Mucosa of descending colon (tissue), 3 donors: ENCODE measurements at regions not wholly inside any gene's neighbourhood (a gene's known extent, or its start where the extent isn't known, plus 50 kb on each side); places are given as distances from the start of the nearest gene placed in this dataset.

ENCODE experiments used
- ATAC-seq: fragments of 200-7000 bp; cut with Tn5 transposase; one replicate; pipeline ENCODE4 v1.9.1; 2020; ENCODE audit warnings: mild to moderate bottlenecking, moderate library complexity
- DNase-seq, 3 donors: peaks; one replicate each; pipeline ENCODE4 v3.0.0-alpha.2; 2020
- H3K36me3 ChIP-seq: fragments of 200-600 bp; one replicate; pipeline ENCODE4 v1.8.0; 2021; ENCODE audit warnings: low read depth, mild to moderate bottlenecking
- H3K4me1 ChIP-seq: fragments of 200-600 bp; one replicate; pipeline ENCODE4 v1.8.0; 2021; ENCODE audit warnings: low read depth, mild to moderate bottlenecking
- H3K4me3 ChIP-seq: fragments of 200-600 bp; one replicate; pipeline ENCODE4 v1.8.0; 2021; ENCODE audit warnings: mild to moderate bottlenecking
- H3K9me3 ChIP-seq: fragments of 200-600 bp; one replicate; pipeline ENCODE4 v1.8.0; 2021; ENCODE audit warnings: mild to moderate bottlenecking
- intact Hi-C, 2 donors: fragments of 100-400 bp; cut with DNase I in 1 of 2; cut with micrococcal nuclease in 1 of 2; formaldehyde crosslinking; loops; one replicate each; pipeline versions ENCODE4 v1.11.0 to v1.11.1; 2022; cut with DNase I, micrococcal nuclease
- TF ChIP-seq, protein P1 (sequence below): fragments of 200-600 bp; IDR thresholded peaks from one replicate; pipeline ENCODE4 v1.8.0; 2022; ENCODE audit warnings: antibody characterized with exemption, mild to moderate bottlenecking
- donor health status: DM: no; HTN: no; CAD: no; lungs with moderate emphysema.
- donor health status: DM: no; HTN: no; CAD: no.
- donor health status: DM: no; HTN: yes; CAD: no.

- H3K9me3 ChIP-seq, result no peaks in the 10 kb centered on the region
- H3K36me3 ChIP-seq, result no peaks in the 10 kb centered on the region
These were observed 162.6 kb upstream of the CDH13 start for GRCh38 chr16:82464187-82464586.

GRCh38 chr16:82460766-82461165, 166.0 kb upstream of the CDH13 start:
- no peaks in the 10 kb centered on the region for H3K9me3 ChIP-seq

More at GRCh38 chr16:82464187-82464586, 162.6 kb upstream of the CDH13 start:
- Histone ChIP-seq H3K4me3 (no peak overlapping the region), H3K4me1 (no peaks in the 10 kb centered on the region)
- ATAC-seq, result no peak
- no peak for DNase-seq
- intact Hi-C loops, result no loop called here
- TF ChIP-seq, protein P1, sequence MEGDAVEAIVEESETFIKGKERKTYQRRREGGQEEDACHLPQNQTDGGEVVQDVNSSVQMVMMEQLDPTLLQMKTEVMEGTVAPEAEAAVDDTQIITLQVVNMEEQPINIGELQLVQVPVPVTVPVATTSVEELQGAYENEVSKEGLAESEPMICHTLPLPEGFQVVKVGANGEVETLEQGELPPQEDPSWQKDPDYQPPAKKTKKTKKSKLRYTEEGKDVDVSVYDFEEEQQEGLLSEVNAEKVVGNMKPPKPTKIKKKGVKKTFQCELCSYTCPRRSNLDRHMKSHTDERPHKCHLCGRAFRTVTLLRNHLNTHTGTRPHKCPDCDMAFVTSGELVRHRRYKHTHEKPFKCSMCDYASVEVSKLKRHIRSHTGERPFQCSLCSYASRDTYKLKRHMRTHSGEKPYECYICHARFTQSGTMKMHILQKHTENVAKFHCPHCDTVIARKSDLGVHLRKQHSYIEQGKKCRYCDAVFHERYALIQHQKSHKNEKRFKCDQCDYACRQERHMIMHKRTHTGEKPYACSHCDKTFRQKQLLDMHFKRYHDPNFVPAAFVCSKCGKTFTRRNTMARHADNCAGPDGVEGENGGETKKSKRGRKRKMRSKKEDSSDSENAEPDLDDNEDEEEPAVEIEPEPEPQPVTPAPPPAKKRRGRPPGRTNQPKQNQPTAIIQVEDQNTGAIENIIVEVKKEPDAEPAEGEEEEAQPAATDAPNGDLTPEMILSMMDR, result no peak

DNA sequence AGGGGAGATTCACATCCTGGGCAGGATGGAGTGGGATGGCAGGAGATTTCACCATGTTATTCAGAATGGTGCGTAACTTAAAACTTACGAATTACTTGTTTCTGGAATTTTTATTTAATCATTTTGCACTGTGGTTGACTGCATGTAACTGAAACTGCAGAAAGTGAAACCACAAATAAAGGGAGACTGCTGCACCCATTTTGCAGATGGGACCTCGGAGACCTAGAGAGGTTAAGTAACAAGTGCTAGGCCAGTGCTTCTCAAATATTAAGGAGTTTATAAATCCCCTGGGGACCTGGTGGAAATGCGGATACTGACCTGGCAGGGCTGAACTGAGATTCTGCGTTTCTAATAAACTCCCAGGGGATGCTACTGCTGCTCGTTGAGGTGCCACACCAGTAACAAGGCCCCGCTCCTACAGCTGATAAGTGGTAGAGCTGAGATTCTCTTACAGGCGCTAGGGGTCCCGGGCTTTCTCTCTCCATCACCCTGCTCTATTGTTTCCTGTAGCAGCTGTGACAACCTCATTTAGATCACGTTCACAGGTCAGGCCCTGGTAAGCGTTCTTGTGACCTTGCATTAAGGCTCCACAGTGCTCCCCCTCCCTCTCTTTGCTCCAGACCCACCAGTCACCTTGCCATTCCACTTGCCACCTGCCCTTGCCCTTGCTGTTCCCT, 167.1 kb upstream of the CDH13 start:
- no peaks in the 10 kb centered on the region for H3K36me3 ChIP-seq
- no peaks in the 10 kb centered on the region for H3K4me1 ChIP-seq
- H3K4me3 ChIP-seq, result no peak overlapping the region
- ATAC-seq, result no peak
- TF ChIP-seq, protein P1, result no peak
- no peak for DNase-seq
- intact Hi-C loops, result no loop called here
- no peaks in the 10 kb centered on the region for H3K9me3 ChIP-seq

More at GRCh38 chr16:82460766-82461165, 166.0 kb upstream of the CDH13 start:
- Histone ChIP-seq H3K4me3 (no peak overlapping the region), H3K4me1 (no peaks in the 10 kb centered on the region), H3K36me3 (no peaks in the 10 kb centered on the region)
- ATAC-seq (no peak), DNase-seq (no peak)
- intact Hi-C loops, result no loop called here
- TF ChIP-seq, protein P1, result no peak

DNA sequence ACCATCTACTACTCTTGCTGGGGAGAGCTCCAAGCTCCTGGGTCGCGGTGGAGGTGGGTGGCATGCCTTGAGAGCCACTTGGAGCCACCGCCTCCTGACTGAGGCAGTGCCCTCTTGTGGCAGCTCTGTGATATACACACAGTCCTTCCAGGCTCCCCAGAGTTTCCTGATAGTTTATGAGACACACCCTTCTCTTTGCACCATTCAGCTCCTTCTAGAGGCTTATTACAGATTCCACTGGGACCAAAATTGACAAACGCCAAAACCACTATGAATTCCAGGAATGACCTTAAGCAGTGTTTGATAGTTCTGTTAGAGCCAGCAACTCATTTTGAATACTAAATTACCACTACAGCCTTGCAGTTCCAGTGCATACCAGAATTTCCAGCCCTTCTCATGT, 170.1 kb upstream of the CDH13 start:
- no peaks in the 10 kb centered on the region for H3K36me3 ChIP-seq
- no peaks in the 10 kb centered on the region for H3K4me1 ChIP-seq
- intact Hi-C loops, result no loop called here
- H3K4me3 ChIP-seq, result no peak overlapping the region
- H3K9me3 ChIP-seq, result no peaks in the 10 kb centered on the region
- peak in 2 of 3 donors; percentile 57 to 73 for DNase-seq
- ATAC-seq, result peak; percentile 96
- TF ChIP-seq, protein P1, result peak; percentile 55

DNA sequence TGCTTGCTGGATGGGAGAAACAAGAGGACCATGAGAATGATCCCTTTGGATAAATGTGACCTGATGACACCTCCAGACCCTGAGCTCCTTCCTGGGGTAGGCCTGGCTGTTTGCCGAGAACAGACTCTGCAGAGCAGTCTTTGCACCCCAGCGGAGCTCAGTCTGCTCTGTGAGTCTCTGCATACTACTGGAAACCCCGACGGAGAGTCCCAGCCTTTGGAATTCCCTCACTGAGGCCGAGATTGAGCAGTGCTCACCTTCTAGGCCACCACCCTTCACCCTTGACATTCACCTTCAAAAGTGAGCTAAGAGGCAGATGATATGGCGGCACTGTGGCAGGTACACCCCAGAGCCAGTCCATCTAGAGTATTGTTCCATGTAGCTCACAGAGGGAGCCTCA, 172.2 kb upstream of the CDH13 start:
- TF ChIP-seq, protein P1, result no peak
- no peaks in the 10 kb centered on the region for H3K36me3 ChIP-seq
- H3K4me3 ChIP-seq, result no peak overlapping the region
- ATAC-seq (no peak), DNase-seq (no peak)
- H3K4me1 ChIP-seq, result no peaks in the 10 kb centered on the region
- no peaks in the 10 kb centered on the region for H3K9me3 ChIP-seq
- intact Hi-C loops, result no loop called here
